Astrocyte (in vitro differentiated cells and primary cell): ENCODE measurements at regions not wholly inside any gene's neighbourhood (a gene's known extent, or its start where the extent isn't known, plus 50 kb on each side); places are given as distances from the start of the nearest gene placed in this dataset.

ENCODE experiments used
- DNase-seq: peaks from one replicate; pipeline ENCODE4 v3.0.0-alpha.2; 2010; ENCODE audit warnings: low read depth
- FAIRE-seq: peaks from 2 replicates; lab custom pipeline; 2011; peaks lifted over from hg19 to GRCh38; lab: Jason Lieb, UNC
- H2AFZ ChIP-seq: 2 replicates; pipeline ENCODE4 v1.6.0; 2012; ENCODE audit warnings: low read depth, low read length, inconsistent platforms
- H3K27ac ChIP-seq: 2 replicates; pipeline ENCODE4 v1.5.1; 2011; ENCODE audit warnings: low read depth, low read length, inconsistent platforms
- H3K27me3 ChIP-seq: 2 replicates; pipeline ENCODE4 v1.6.0; 2011; ENCODE audit warnings: low read length, inconsistent platforms; ENCODE audit not compliant: insufficient read depth
- H3K36me3 ChIP-seq: 2 replicates; pipeline ENCODE4 v1.5.1; 2011; ENCODE audit warnings: low read length, inconsistent platforms; ENCODE audit not compliant: insufficient read depth
- H3K4me1 ChIP-seq: 2 replicates; pipeline ENCODE4 v1.5.1; 2011; ENCODE audit warnings: low read length, inconsistent platforms; ENCODE audit not compliant: insufficient read depth
- H3K4me2 ChIP-seq: 2 replicates; pipeline ENCODE4 v1.6.0; 2012; ENCODE audit warnings: low read length, inconsistent platforms
- H3K4me3 ChIP-seq: 2 replicates; pipeline ENCODE4 v1.5.1; 2011; ENCODE audit warnings: low read depth, mild to moderate bottlenecking, low read length, inconsistent platforms; ENCODE audit not compliant: insufficient read depth
- H3K79me2 ChIP-seq: 2 replicates; pipeline ENCODE4 v1.6.0; 2012; ENCODE audit warnings: mild to moderate bottlenecking, low read length, inconsistent platforms; ENCODE audit not compliant: insufficient read depth
- H3K9ac ChIP-seq: 2 replicates; pipeline ENCODE4 v1.6.0; 2012; ENCODE audit warnings: mild to moderate bottlenecking, low read length, inconsistent platforms
- H3K9me3 ChIP-seq: 2 replicates; pipeline ENCODE4 v1.5.1; 2012; ENCODE audit warnings: low read depth, mild to moderate bottlenecking, low read length, inconsistent platforms; ENCODE audit not compliant: insufficient read depth
- H4K20me1 ChIP-seq: 2 replicates; pipeline ENCODE4 v1.6.0; 2012; ENCODE audit warnings: low read length, inconsistent platforms; ENCODE audit not compliant: insufficient read depth
- H3K27ac Mint-ChIP-seq: one replicate; pipeline ENCODE4 v1.8.0; 2021; ENCODE audit warnings: mild to moderate bottlenecking, mixed read lengths; ENCODE audit not compliant: unreplicated experiment
- H3K27me3 Mint-ChIP-seq: one replicate; pipeline ENCODE4 v1.8.0; 2021; ENCODE audit warnings: low read depth, mixed read lengths; ENCODE audit not compliant: unreplicated experiment
- H3K36me3 Mint-ChIP-seq: one replicate; pipeline ENCODE4 v1.8.0; 2021; ENCODE audit warnings: low read depth, mixed read lengths; ENCODE audit not compliant: unreplicated experiment
- H3K4me1 Mint-ChIP-seq: one replicate; pipeline ENCODE4 v1.8.0; 2021; ENCODE audit warnings: low read depth, mixed read lengths; ENCODE audit not compliant: unreplicated experiment
- H3K4me3 Mint-ChIP-seq: one replicate; pipeline ENCODE4 v1.8.0; 2021; ENCODE audit warnings: mild to moderate bottlenecking, moderate library complexity, mixed read lengths; ENCODE audit not compliant: unreplicated experiment
- H3K9me3 Mint-ChIP-seq: one replicate; pipeline ENCODE4 v1.8.0; 2021; ENCODE audit warnings: mild to moderate bottlenecking, mixed read lengths; ENCODE audit not compliant: unreplicated experiment
- CTCF ChIP-seq: IDR thresholded peaks from 2 replicates; pipeline ENCODE4 v1.5.1; 2011; ENCODE audit warnings: low read depth, mild to moderate bottlenecking, inconsistent platforms, low read length, moderate library complexity; ENCODE audit not compliant: insufficient read depth
- EZH2 ChIP-seq: IDR thresholded peaks from 2 replicates; pipeline ENCODE4 v1.6.1; 2012; ENCODE audit warnings: mild to moderate bottlenecking, low read length, inconsistent platforms; ENCODE audit not compliant: insufficient read depth

DNA sequence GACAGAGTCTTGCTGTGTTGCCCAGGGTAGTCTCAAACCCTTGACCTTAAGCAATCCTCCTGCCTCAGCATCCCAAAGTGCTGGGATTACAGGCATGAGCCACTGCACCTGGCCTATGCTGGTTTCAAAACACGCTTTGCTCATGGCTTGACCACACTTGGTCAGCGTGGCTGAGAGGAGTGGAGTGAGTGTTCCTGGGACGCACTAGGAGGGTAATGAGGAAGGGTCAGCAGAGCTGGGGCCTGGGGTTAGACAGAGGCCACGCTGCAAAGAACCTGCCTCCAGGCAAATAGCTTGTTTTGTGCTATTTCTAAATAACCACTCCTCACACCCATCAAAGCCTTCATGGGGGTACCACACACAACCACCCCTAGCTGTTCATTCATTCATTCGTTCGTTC lies 77.9 kb upstream of the TOX2 start:
- no peak for FAIRE-seq
- Histone ChIP-seq H3K9ac (no peak overlapping the region), H2AFZ (no peak overlapping the region), H3K9me3 (no peaks in the 10 kb centered on the region), H3K4me2 (no peak overlapping the region), H3K4me3 (no peak overlapping the region), H3K27me3 (peaks cover 6% of the 10 kb centered on the region), H3K27ac (no peak overlapping the region), H4K20me1 (no peaks in the 10 kb centered on the region), H3K36me3 (no peaks in the 10 kb centered on the region), H3K4me1 (no peaks in the 10 kb centered on the region), H3K79me2 (no peaks in the 10 kb centered on the region)
- no peaks in the 10 kb centered on the region for H3K4me1 Mint-ChIP-seq
- no peak for DNase-seq
- peaks cover 2% of the 10 kb centered on the region for H3K36me3 Mint-ChIP-seq
- H3K4me3 Mint-ChIP-seq = no peak overlapping the region
- H3K9me3 Mint-ChIP-seq = peaks cover 2% of the 10 kb centered on the region
- TF ChIP-seq EZH2 (no peak), CTCF (no peak)
- H3K27ac Mint-ChIP-seq = no peak overlapping the region
- peaks cover 60% of the 10 kb centered on the region for H3K27me3 Mint-ChIP-seq

GRCh38 chr20:43835944-43836508 lies 78.6 kb upstream of the TOX2 start:
- peaks cover 2% of the 10 kb centered on the region for H3K36me3 Mint-ChIP-seq
- peaks cover 2% of the 10 kb centered on the region for H3K9me3 Mint-ChIP-seq
- no peaks in the 10 kb centered on the region for H3K4me1 ChIP-seq
- H4K20me1 ChIP-seq = no peaks in the 10 kb centered on the region
- peaks cover 63% of the 10 kb centered on the region for H3K27me3 Mint-ChIP-seq
- H3K4me3 Mint-ChIP-seq = no peak overlapping the region
- no peak overlapping the region for H3K4me3 ChIP-seq
- FAIRE-seq (no peak), DNase-seq (no peak)
- H3K27me3 ChIP-seq = peaks cover 6% of the 10 kb centered on the region
- no peaks in the 10 kb centered on the region for H3K36me3 ChIP-seq
- H3K4me1 Mint-ChIP-seq = no peaks in the 10 kb centered on the region
- H2AFZ ChIP-seq = no peak overlapping the region
- H3K27ac ChIP-seq = no peak overlapping the region
- H3K4me2 ChIP-seq = no peak overlapping the region
- TF ChIP-seq EZH2 (no peak), CTCF (no peak)
- H3K79me2 ChIP-seq = no peaks in the 10 kb centered on the region
- H3K27ac Mint-ChIP-seq = no peak overlapping the region
- no peaks in the 10 kb centered on the region for H3K9me3 ChIP-seq
- no peak overlapping the region for H3K9ac ChIP-seq
